GM12892 (cell line): ENCODE measurements at regions not wholly inside any gene's neighbourhood (a gene's known extent, or its start where the extent isn't known, plus 50 kb on each side); places are given as distances from the start of the nearest gene placed in this dataset.

Source experiments
- POLR2A ChIP-seq: IDR thresholded peaks from 2 replicates; pipeline ENCODE4 v1.6.1; 2011; ENCODE audit warnings: low read depth, low read length, control low read depth
- POLR2AphosphoS5 ChIP-seq: IDR thresholded peaks from 2 replicates; pipeline ENCODE4 v1.6.1; 2011; ENCODE audit warnings: low read depth, low read length, control low read depth
- TAF1 ChIP-seq: IDR thresholded peaks from 2 replicates; pipeline ENCODE4 v1.6.1; 2011; ENCODE audit warnings: low read depth, mild to moderate bottlenecking, control low read depth, low read length, borderline replicate concordance

- no peak for TF ChIP-seq POLR2A
- no peak for TF ChIP-seq POLR2AphosphoS5
- no peak for TF ChIP-seq TAF1
Observed at GRCh38 chr6:98416027-98416426, 418.3 kb upstream of the POU3F2 start.
